Body of pancreas (tissue), 4 donors: ENCODE measurements at regions not wholly inside any gene's neighbourhood (a gene's known extent, or its start where the extent isn't known, plus 50 kb on each side); places are given as distances from the start of the nearest gene placed in this dataset.
A peak's percentile ranks its signal among the peaks of the same experiment; 100 is the strongest.
"Not testable (repeated sequence)": the region's sequence is repeated elsewhere in the genome, so short reads cannot be mapped to it uniquely, and the experiment has no call there.

Experiments used
- ATAC-seq: fragments of 150-250 bp; one replicate; pipeline ENCODE4 v1.9.1; 2016
- DNase-seq, 4 donors: peaks; one replicate each; pipeline ENCODE4 v3.0.0-alpha.2; 2019
- H3K27ac ChIP-seq, 4 donors: fragments of 200-600 bp; sonication (generic); 1 replicate in 3 of 4; 2 replicates in 1 of 4; pipeline versions ENCODE4 v1.5.1 to v1.6.1; 2016 to 2019; ENCODE audit warnings: mild to moderate bottlenecking in 1 of 4, mixed read lengths in 1 of 4, moderate library complexity in 1 of 4
- H3K27me3 ChIP-seq, 2 donors: fragments of 200-600 bp; sonication (generic); one replicate each; pipeline ENCODE4 v1.6.0; 2016; ENCODE audit warnings: mild to moderate bottlenecking in 1 of 2
- H3K36me3 ChIP-seq, 2 donors: fragments of 200-600 bp; sonication (generic); replicated peaks in 1 of 2; 2 replicates each; pipeline ENCODE4 v1.5.1; 2016; ENCODE audit warnings: low read depth in 2 of 2; ENCODE audit not compliant: insufficient read depth in 1 of 2
- H3K4me1 ChIP-seq: fragments of 200-600 bp; sonication (generic); one replicate; pipeline ENCODE4 v1.6.0; 2016
- H3K4me3 ChIP-seq, 2 donors: fragments of 200-600 bp; sonication (generic); 1 replicate in 1 of 2; 2 replicates in 1 of 2; pipeline ENCODE4 v1.5.1; 2016 to 2019
- H3K9me3 ChIP-seq, 3 donors: fragments of 200-600 bp; sonication (generic); 1 replicate in 2 of 3; 2 replicates in 1 of 3; pipeline ENCODE4 v1.5.1; 2016
- CTCF ChIP-seq, 7 experiments: fragments of 450-650 bp in 4 of 7; fragments of 200-600 bp in 3 of 7; sonication (generic) in 3 of 7; IDR thresholded peaks; one replicate each; pipeline ENCODE4 v1.5.1; 2016 to 2019; ENCODE audit warnings: antibody characterized with exemption in 7 of 7
- POLR2A ChIP-seq, 3 donors: fragments of 450-650 bp; IDR thresholded peaks; one replicate each; pipeline ENCODE4 v1.6.1; 2016; ENCODE audit warnings: antibody characterized with exemption in 3 of 3, mild to moderate bottlenecking in 2 of 3
- WGBS, 2 donors: methylation state at CpG; one replicate each; pipeline ENCODE4 v1.1.5; 2017; 5-methylcytosine and 5-hydroxymethylcytosine counted together
- intact Hi-C: fragments of 100-400 bp; cut with DNase I; formaldehyde crosslinking; loops from one replicate; pipeline ENCODE4 v1.15.1; 2023

- no peak for ATAC-seq
- no peaks in the 10 kb centered on the region for H3K27me3 ChIP-seq
- no peak for DNase-seq
- no peaks in the 10 kb centered on the region for H3K36me3 ChIP-seq
- H3K4me3 ChIP-seq: no peak overlapping the region
- H3K4me1 ChIP-seq: peaks cover 14% of the 10 kb centered on the region
- intact Hi-C loops: no loop called here
- H3K27ac ChIP-seq: no peak overlapping the region
- 83 to 95% methylated on average over 1 of the region's 1 CpG for WGBS, 2 donors
- TF ChIP-seq CTCF (IDR thresholded peaks at IDR 0.05): no peak
- TF ChIP-seq POLR2A (IDR thresholded peaks at IDR 0.05): no peak
- H3K9me3 ChIP-seq: no peaks in the 10 kb centered on the region
Measured at GRCh38 chr6:134637847-134638437, 312.0 kb downstream of the ALDH8A1 start.

GRCh38 chr6:134637282-134637681, 312.6 kb downstream of the ALDH8A1 start:
- no peaks in the 10 kb centered on the region for H3K9me3 ChIP-seq
- H3K27me3 ChIP-seq: no peaks in the 10 kb centered on the region
- 93% methylated on average over 5 of the region's 5 CpGs for WGBS, 2 donors
- peaks cover 14% of the 10 kb centered on the region for H3K4me1 ChIP-seq
- ATAC-seq (no peak), DNase-seq (no peak)
- no peaks in the 10 kb centered on the region for H3K36me3 ChIP-seq
- intact Hi-C loops: no loop called here
- no peak overlapping the region for H3K27ac ChIP-seq
- H3K4me3 ChIP-seq: no peak overlapping the region
- TF ChIP-seq POLR2A (IDR thresholded peaks at IDR 0.05) (no peak), CTCF (IDR thresholded peaks at IDR 0.05) (no peak)

- Histone ChIP-seq H3K27ac (no peak overlapping the region), H3K36me3 (no peaks in the 10 kb centered on the region), H3K27me3 (no peaks in the 10 kb centered on the region), H3K4me3 (no peak overlapping the region), H3K4me1 (peaks cover 9% of the 10 kb centered on the region), H3K9me3 (no peaks in the 10 kb centered on the region)
- WGBS, 2 donors: 86 to 89% methylated on average over 7 of the region's 7 CpGs
- ATAC-seq (no peak), DNase-seq (peak in 1 of 4 donors; percentile 23)
- intact Hi-C loops: no loop called here
- TF ChIP-seq POLR2A (IDR thresholded peaks at IDR 0.05) (no peak), CTCF (IDR thresholded peaks at IDR 0.05) (no peak)
Measured at GRCh38 chr6:134636186-134636799, 313.6 kb downstream of the ALDH8A1 start.

DNA sequence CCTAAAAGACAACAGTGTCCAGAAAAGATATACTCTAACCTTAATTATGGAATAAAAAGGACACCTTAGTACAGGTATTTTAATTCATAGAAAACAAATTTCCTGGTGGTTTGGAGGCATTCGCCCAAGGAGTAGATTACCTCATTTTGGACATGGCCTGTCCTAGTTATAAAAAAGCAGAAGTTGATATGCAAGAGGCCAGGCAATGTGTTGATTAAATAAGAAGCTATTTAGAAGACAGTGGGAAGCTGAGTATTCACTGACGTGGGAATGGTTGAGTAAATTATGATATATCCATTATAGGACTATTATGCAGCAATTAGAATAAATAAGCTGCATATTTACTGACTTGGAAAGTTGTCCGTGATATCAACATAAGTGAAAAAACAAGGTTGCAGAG, 314.9 kb downstream of the ALDH8A1 start:
- DNase-seq (no peak), ATAC-seq (no peak)
- no peaks in the 10 kb centered on the region for H3K9me3 ChIP-seq
- TF ChIP-seq CTCF (IDR thresholded peaks at IDR 0.05) (no peak), POLR2A (IDR thresholded peaks at IDR 0.05) (no peak)
- no peaks in the 10 kb centered on the region for H3K36me3 ChIP-seq
- H3K27me3 ChIP-seq: no peaks in the 10 kb centered on the region
- H3K4me3 ChIP-seq: no peak overlapping the region
- H3K27ac ChIP-seq: no peak overlapping the region
- 72 to 91% methylated on average over 3 of the region's 3 CpGs for WGBS, 2 donors
- intact Hi-C loops: no loop called here
- H3K4me1 ChIP-seq: no peaks in the 10 kb centered on the region

DNA sequence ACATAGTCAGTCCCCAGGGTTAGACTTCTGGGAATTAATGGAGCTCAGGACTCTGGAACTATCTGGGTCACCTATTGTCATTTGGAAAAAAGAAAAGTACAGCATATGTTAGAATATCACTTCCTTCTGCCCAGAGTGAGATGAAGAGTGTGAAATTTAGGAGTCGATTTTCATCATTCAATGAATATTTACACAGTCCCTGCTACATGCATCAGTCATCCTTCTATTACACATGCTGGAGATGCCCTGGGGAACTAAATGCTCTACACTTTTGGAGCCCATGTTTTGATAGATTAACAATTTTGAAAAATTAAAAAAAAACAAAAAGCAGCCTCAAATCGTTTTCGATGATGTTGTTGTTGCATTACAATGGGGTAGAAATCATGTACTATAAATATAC, 315.4 kb downstream of the ALDH8A1 start:
- 74 to 77% methylated on average over 3 of the region's 3 CpGs for WGBS, 2 donors
- Histone ChIP-seq H3K4me3 (no peak overlapping the region), H3K27me3 (no peaks in the 10 kb centered on the region), H3K9me3 (no peaks in the 10 kb centered on the region), H3K27ac (no peak overlapping the region), H3K4me1 (no peaks in the 10 kb centered on the region), H3K36me3 (no peaks in the 10 kb centered on the region)
- DNase-seq: no peak
- intact Hi-C loops: no loop called here
- TF ChIP-seq POLR2A (IDR thresholded peaks at IDR 0.05): no peak
- TF ChIP-seq CTCF (IDR thresholded peaks at IDR 0.05): no peak
- no peak for ATAC-seq

- H3K4me1 ChIP-seq, H3K36me3 ChIP-seq, H3K27me3 ChIP-seq, intact Hi-C loops, H3K4me3 ChIP-seq, H3K9me3 ChIP-seq, H3K27ac ChIP-seq, ATAC-seq: not testable (repeated sequence)
- WGBS, 2 donors: 85 to 90% methylated on average over 13 to 47 of the region's 48 CpGs
- DNase-seq: peak in 1 of 4 donors; percentile 41
Measured at GRCh38 chr6:134632982-134633940, 315.3 kb upstream of the SGK1 start.
